SK-N-MC (cell line): ENCODE measurements at regions not wholly inside any gene's neighbourhood (a gene's known extent, or its start where the extent isn't known, plus 50 kb on each side); places are given as distances from the start of the nearest gene placed in this dataset.

Experiments used
- EZH2 ChIP-seq: fragments of 200-600 bp; sonication (generic); IDR thresholded peaks from one replicate; pipeline ENCODE4 v1.6.1; 2017; ENCODE audit warnings: antibody characterized with exemption
- FOXP2 ChIP-seq: optimal IDR thresholded peaks from 2 replicates; pipeline ENCODE3; 2011; ENCODE audit warnings: mild to moderate bottlenecking, moderate library complexity; ENCODE audit not compliant: insufficient read depth; ENCODE audit errors: extremely low read length, control extremely low read depth
- POLR2AphosphoS5 ChIP-seq: IDR thresholded peaks from 2 replicates; pipeline ENCODE4 v1.6.1; 2012; ENCODE audit warnings: mild to moderate bottlenecking, low read depth, low read length, borderline replicate concordance

GRCh38 chr1:34405266-34405959 is 228.7 kb downstream of the C1orf94 start:
- TF ChIP-seq POLR2AphosphoS5, result no peak
- TF ChIP-seq EZH2, result no peak
- no peak for TF ChIP-seq FOXP2
